ENCODE measurements at regions not wholly inside any gene's neighbourhood (a gene's known extent, or its start where the extent isn't known, plus 50 kb on each side); places are given as distances from the start of the nearest gene placed in this dataset.

GRCh38 chr1:50358962-50359361 lies 64.3 kb downstream of the DMRTA2 start:
- H3K36me3 ChIP-seq (ENCODE audit: insufficient read depth, low read length), result no peaks in the 10 kb centered on the region
- H3K27me3 ChIP-seq (ENCODE audit: insufficient read depth, low read length), result peaks cover 34% of the 10 kb centered on the region
- H2AFZ ChIP-seq (ENCODE audit: low read length, unreplicated experiment), result no peak overlapping the region
- H3K27ac ChIP-seq (ENCODE audit: low read depth, low read length), result no peak overlapping the region
- H3K4me1 ChIP-seq (ENCODE audit: control insufficient read depth, insufficient read depth, low read length, unreplicated experiment), result no peaks in the 10 kb centered on the region
- H3K4me3 ChIP-seq (ENCODE audit: low read depth, low read length), result no peak overlapping the region
- no peaks in the 10 kb centered on the region for H3K79me2 ChIP-seq (ENCODE audit: control insufficient read depth, insufficient read depth, low read length, unreplicated experiment)

- Histone ChIP-seq H2AFZ (ENCODE audit: low read length, unreplicated experiment) (no peak overlapping the region), H3K4me1 (ENCODE audit: control insufficient read depth, insufficient read depth, low read length, unreplicated experiment) (no peaks in the 10 kb centered on the region), H3K27me3 (ENCODE audit: insufficient read depth, low read length) (peaks cover 40% of the 10 kb centered on the region), H3K79me2 (ENCODE audit: control insufficient read depth, insufficient read depth, low read length, unreplicated experiment) (no peaks in the 10 kb centered on the region), H3K27ac (ENCODE audit: low read depth, low read length) (no peak overlapping the region), H3K4me3 (ENCODE audit: low read depth, low read length) (no peak overlapping the region), H3K36me3 (ENCODE audit: insufficient read depth, low read length) (no peaks in the 10 kb centered on the region)
Observed at GRCh38 chr1:50357186-50357585, 66.1 kb downstream of the DMRTA2 start.

GRCh38 chr1:50354813-50355212 lies 68.4 kb downstream of the DMRTA2 start:
- Histone ChIP-seq H3K4me3 (ENCODE audit: low read depth, low read length) (no peak overlapping the region), H3K27me3 (ENCODE audit: insufficient read depth, low read length) (peaks cover 43% of the 10 kb centered on the region), H3K79me2 (ENCODE audit: control insufficient read depth, insufficient read depth, low read length, unreplicated experiment) (no peaks in the 10 kb centered on the region), H2AFZ (ENCODE audit: low read length, unreplicated experiment) (no peak overlapping the region), H3K4me1 (ENCODE audit: control insufficient read depth, insufficient read depth, low read length, unreplicated experiment) (no peaks in the 10 kb centered on the region), H3K27ac (ENCODE audit: low read depth, low read length) (no peak overlapping the region), H3K36me3 (ENCODE audit: insufficient read depth, low read length) (no peaks in the 10 kb centered on the region)

GRCh38 chr1:50352428-50352827 lies 70.8 kb downstream of the DMRTA2 start:
- Histone ChIP-seq H3K79me2 (ENCODE audit: control insufficient read depth, insufficient read depth, low read length, unreplicated experiment) (no peaks in the 10 kb centered on the region), H3K27me3 (ENCODE audit: insufficient read depth, low read length) (peaks cover 38% of the 10 kb centered on the region), H2AFZ (ENCODE audit: low read length, unreplicated experiment) (no peak overlapping the region), H3K4me3 (ENCODE audit: low read depth, low read length) (no peak overlapping the region), H3K27ac (ENCODE audit: low read depth, low read length) (no peak overlapping the region), H3K36me3 (ENCODE audit: insufficient read depth, low read length) (no peaks in the 10 kb centered on the region), H3K4me1 (ENCODE audit: control insufficient read depth, insufficient read depth, low read length, unreplicated experiment) (no peaks in the 10 kb centered on the region)

GRCh38 chr1:50350868-50351267 lies 72.4 kb downstream of the DMRTA2 start:
- H3K27ac ChIP-seq (ENCODE audit: low read depth, low read length), result no peak overlapping the region
- no peak overlapping the region for H3K4me3 ChIP-seq (ENCODE audit: low read depth, low read length)
- peaks cover 38% of the 10 kb centered on the region for H3K27me3 ChIP-seq (ENCODE audit: insufficient read depth, low read length)
- H2AFZ ChIP-seq (ENCODE audit: low read length, unreplicated experiment), result no peak overlapping the region
- no peaks in the 10 kb centered on the region for H3K4me1 ChIP-seq (ENCODE audit: control insufficient read depth, insufficient read depth, low read length, unreplicated experiment)
- no peaks in the 10 kb centered on the region for H3K79me2 ChIP-seq (ENCODE audit: control insufficient read depth, insufficient read depth, low read length, unreplicated experiment)
- H3K36me3 ChIP-seq (ENCODE audit: insufficient read depth, low read length), result no peaks in the 10 kb centered on the region

- H3K27me3 ChIP-seq (ENCODE audit: insufficient read depth, low read length), result peaks cover 38% of the 10 kb centered on the region
- no peak overlapping the region for H2AFZ ChIP-seq (ENCODE audit: low read length, unreplicated experiment)
- no peaks in the 10 kb centered on the region for H3K79me2 ChIP-seq (ENCODE audit: control insufficient read depth, insufficient read depth, low read length, unreplicated experiment)
- H3K36me3 ChIP-seq (ENCODE audit: insufficient read depth, low read length), result no peaks in the 10 kb centered on the region
- H3K4me1 ChIP-seq (ENCODE audit: control insufficient read depth, insufficient read depth, low read length, unreplicated experiment), result no peaks in the 10 kb centered on the region
- H3K27ac ChIP-seq (ENCODE audit: low read depth, low read length), result no peak overlapping the region
- no peak overlapping the region for H3K4me3 ChIP-seq (ENCODE audit: low read depth, low read length)
Observed at GRCh38 chr1:50350421-50350820, 72.8 kb downstream of the DMRTA2 start.

- no peaks in the 10 kb centered on the region for H3K36me3 ChIP-seq (ENCODE audit: insufficient read depth, low read length)
- H3K27ac ChIP-seq (ENCODE audit: low read depth, low read length), result no peak overlapping the region
- H3K4me3 ChIP-seq (ENCODE audit: low read depth, low read length), result no peak overlapping the region
- H3K27me3 ChIP-seq (ENCODE audit: insufficient read depth, low read length), result peaks cover 39% of the 10 kb centered on the region
- no peaks in the 10 kb centered on the region for H3K79me2 ChIP-seq (ENCODE audit: control insufficient read depth, insufficient read depth, low read length, unreplicated experiment)
- H2AFZ ChIP-seq (ENCODE audit: low read length, unreplicated experiment), result no peak overlapping the region
- H3K4me1 ChIP-seq (ENCODE audit: control insufficient read depth, insufficient read depth, low read length, unreplicated experiment), result no peaks in the 10 kb centered on the region
Observed at GRCh38 chr1:50349242-50349565, 74.0 kb downstream of the DMRTA2 start.

- Histone ChIP-seq H2AFZ (ENCODE audit: low read length, unreplicated experiment) (no peak overlapping the region), H3K4me1 (ENCODE audit: control insufficient read depth, insufficient read depth, low read length, unreplicated experiment) (no peaks in the 10 kb centered on the region), H3K27ac (ENCODE audit: low read depth, low read length) (no peak overlapping the region), H3K36me3 (ENCODE audit: insufficient read depth, low read length) (no peaks in the 10 kb centered on the region), H3K4me3 (ENCODE audit: low read depth, low read length) (no peak overlapping the region), H3K27me3 (ENCODE audit: insufficient read depth, low read length) (peaks cover 40% of the 10 kb centered on the region), H3K79me2 (ENCODE audit: control insufficient read depth, insufficient read depth, low read length, unreplicated experiment) (no peaks in the 10 kb centered on the region)
Observed at GRCh38 chr1:50348449-50349241, 74.6 kb downstream of the DMRTA2 start.

GRCh38 chr1:50347933-50348332 lies 75.3 kb downstream of the DMRTA2 start:
- no peak overlapping the region for H3K4me3 ChIP-seq (ENCODE audit: low read depth, low read length)
- peaks cover 42% of the 10 kb centered on the region for H3K27me3 ChIP-seq (ENCODE audit: insufficient read depth, low read length)
- no peaks in the 10 kb centered on the region for H3K36me3 ChIP-seq (ENCODE audit: insufficient read depth, low read length)
- no peak overlapping the region for H2AFZ ChIP-seq (ENCODE audit: low read length, unreplicated experiment)
- H3K79me2 ChIP-seq (ENCODE audit: control insufficient read depth, insufficient read depth, low read length, unreplicated experiment), result no peaks in the 10 kb centered on the region
- H3K4me1 ChIP-seq (ENCODE audit: control insufficient read depth, insufficient read depth, low read length, unreplicated experiment), result no peaks in the 10 kb centered on the region
- no peak overlapping the region for H3K27ac ChIP-seq (ENCODE audit: low read depth, low read length)

GRCh38 chr1:50346621-50347020 lies 76.6 kb downstream of the DMRTA2 start:
- Histone ChIP-seq H2AFZ (ENCODE audit: low read length, unreplicated experiment) (no peak overlapping the region), H3K36me3 (ENCODE audit: insufficient read depth, low read length) (no peaks in the 10 kb centered on the region), H3K27ac (ENCODE audit: low read depth, low read length) (no peak overlapping the region), H3K4me1 (ENCODE audit: control insufficient read depth, insufficient read depth, low read length, unreplicated experiment) (no peaks in the 10 kb centered on the region), H3K79me2 (ENCODE audit: control insufficient read depth, insufficient read depth, low read length, unreplicated experiment) (no peaks in the 10 kb centered on the region), H3K4me3 (ENCODE audit: low read depth, low read length) (no peak overlapping the region), H3K27me3 (ENCODE audit: insufficient read depth, low read length) (peaks cover 50% of the 10 kb centered on the region)

- no peak overlapping the region for H3K4me3 ChIP-seq (ENCODE audit: low read depth, low read length)
- no peak overlapping the region for H3K27ac ChIP-seq (ENCODE audit: low read depth, low read length)
- H2AFZ ChIP-seq (ENCODE audit: low read length, unreplicated experiment), result no peak overlapping the region
- no peaks in the 10 kb centered on the region for H3K79me2 ChIP-seq (ENCODE audit: control insufficient read depth, insufficient read depth, low read length, unreplicated experiment)
- peaks cover 70% of the 10 kb centered on the region for H3K27me3 ChIP-seq (ENCODE audit: insufficient read depth, low read length)
- H3K4me1 ChIP-seq (ENCODE audit: control insufficient read depth, insufficient read depth, low read length, unreplicated experiment), result no peaks in the 10 kb centered on the region
- no peaks in the 10 kb centered on the region for H3K36me3 ChIP-seq (ENCODE audit: insufficient read depth, low read length)
Observed at GRCh38 chr1:50343323-50343722, 79.9 kb downstream of the DMRTA2 start.

Measured in ACC112 (cell line).